HuH-7 (cell line): ENCODE measurements at regions not wholly inside any gene's neighbourhood (a gene's known extent, or its start where the extent isn't known, plus 50 kb on each side); places are given as distances from the start of the nearest gene placed in this dataset.
"Not testable (repeated sequence)": the region's sequence is repeated elsewhere in the genome, so short reads cannot be mapped to it uniquely, and the experiment has no call there.

Experiments
- DNase-seq: peaks from one replicate; pipeline ENCODE4 v3.0.0; 2011; ENCODE audit warnings: low spot score

DNA sequence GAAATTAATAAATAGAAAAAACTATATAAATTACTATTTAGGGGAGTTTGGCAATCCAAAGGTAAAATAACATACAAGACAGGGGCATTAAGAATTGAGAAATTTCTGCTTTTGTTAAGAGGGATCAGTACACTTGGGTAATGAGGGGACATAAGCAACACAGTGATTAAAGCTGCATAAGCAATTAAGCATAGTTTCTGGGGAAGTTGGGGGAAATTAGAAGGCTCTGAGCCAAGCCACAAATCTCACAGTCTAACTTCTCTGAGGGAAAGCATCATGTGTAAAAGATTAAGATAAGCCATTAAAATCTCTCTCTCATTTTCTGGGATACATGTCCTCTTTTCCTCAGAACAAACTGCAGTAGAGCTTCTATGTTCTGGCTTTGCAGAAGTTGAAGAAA is 533.9 kb upstream of the LRFN5 start:
- DNase-seq = no peak

- no peak for DNase-seq
These were observed 535.3 kb upstream of the LRFN5 start for GRCh38 chr14:41071351-41071750.

GRCh38 chr14:41062826-41063225 is 543.9 kb upstream of the LRFN5 start:
- no peak for DNase-seq

GRCh38 chr14:41055589-41055988 is 551.1 kb upstream of the LRFN5 start:
- no peak for DNase-seq

- DNase-seq = no peak
These were observed 554.9 kb upstream of the LRFN5 start for GRCh38 chr14:41051801-41052200.

DNA sequence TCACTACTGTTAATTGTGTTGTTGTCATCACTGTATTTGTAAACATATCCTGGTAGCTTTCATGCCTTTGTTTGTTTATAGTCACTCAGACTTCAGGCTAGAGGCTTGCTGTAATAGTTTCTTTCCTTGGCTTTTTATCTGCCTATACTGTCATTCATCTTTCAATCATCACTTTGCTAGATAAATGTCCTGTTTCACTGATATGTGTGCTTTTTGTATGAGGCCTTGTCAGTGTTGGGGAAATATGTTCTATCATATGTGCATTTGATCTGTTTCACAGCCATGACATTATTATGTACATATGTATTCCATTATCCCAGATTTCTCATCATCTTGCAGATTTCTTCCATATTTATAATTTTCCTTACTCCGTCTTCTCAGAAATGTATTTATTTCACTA is 558.9 kb upstream of the LRFN5 start:
- no peak for DNase-seq

DNA sequence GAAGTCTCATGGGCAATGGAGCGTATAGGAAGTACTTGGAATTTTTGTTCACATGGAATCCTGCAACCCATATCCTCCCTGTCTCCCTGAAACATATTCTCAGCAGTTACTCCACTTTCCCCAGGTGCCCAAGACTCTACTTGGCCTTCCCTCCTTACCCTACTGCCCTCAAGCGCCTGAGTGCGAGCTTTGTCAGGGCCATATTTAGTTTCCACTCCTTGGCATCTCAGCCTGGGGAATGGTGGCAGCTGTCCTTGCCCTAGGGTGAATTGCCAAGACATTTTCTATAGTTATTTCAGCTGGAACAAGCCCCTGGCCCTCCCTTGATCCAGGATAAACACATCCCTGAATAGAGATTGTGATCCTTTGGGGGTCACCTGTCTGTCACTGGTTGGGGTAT is 569.3 kb upstream of the LRFN5 start:
- DNase-seq = no peak

GRCh38 chr14:41034969-41035368 is 571.7 kb upstream of the LRFN5 start:
- no peak for DNase-seq

- no peak for DNase-seq
These were observed 583.7 kb upstream of the LRFN5 start for GRCh38 chr14:41022932-41023331.

GRCh38 chr14:41016213-41016612 is 590.5 kb upstream of the LRFN5 start:
- DNase-seq = no peak

DNA sequence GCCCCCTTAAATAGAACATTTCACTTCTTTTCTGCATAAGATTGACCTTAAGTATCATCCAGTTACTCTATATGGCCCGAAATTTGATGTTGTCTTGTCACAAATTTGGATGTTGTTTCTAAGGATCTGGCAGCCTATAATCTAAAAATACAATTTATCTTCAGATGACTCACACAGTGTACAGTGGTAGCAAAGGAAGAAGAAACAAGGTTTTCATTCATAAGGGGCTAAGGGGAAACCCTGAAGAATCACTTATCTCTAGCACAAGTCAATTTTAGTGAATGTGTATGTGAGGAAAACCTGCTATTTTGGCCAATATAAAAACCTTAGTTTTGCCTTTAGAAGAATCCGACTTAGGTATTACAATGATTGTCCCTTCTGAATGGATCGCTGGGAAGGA is 606.3 kb upstream of the LRFN5 start:
- no peak for DNase-seq

GRCh38 chr14:40989260-40989659 is 617.4 kb upstream of the LRFN5 start:
- no peak for DNase-seq

DNA sequence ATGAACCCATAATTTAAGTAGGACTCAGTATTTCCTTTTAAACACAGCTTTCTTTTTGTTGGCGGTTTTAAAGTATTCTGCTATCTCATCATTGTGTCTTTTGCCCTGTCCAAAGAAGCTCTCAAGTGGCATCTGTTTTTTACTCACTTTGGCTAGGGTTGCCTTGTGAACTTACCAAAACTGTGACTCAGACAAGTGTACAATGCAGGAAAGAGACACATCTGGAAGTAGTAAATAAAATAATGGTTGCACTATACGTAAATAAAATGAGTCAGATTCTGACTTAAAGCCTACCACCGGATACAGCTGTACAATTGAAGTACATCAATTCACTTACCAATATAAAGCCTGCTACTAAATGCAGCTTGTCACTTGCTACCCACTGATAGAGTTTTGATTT is 619.2 kb upstream of the LRFN5 start:
- DNase-seq = no peak

GRCh38 chr14:40986655-40987054 is 620.0 kb upstream of the LRFN5 start:
- DNase-seq = no peak

- no peak for DNase-seq
These were observed 621.1 kb upstream of the LRFN5 start for GRCh38 chr14:40985584-40985983.

GRCh38 chr14:40983604-40984003 is 623.1 kb upstream of the LRFN5 start:
- no peak for DNase-seq

DNA sequence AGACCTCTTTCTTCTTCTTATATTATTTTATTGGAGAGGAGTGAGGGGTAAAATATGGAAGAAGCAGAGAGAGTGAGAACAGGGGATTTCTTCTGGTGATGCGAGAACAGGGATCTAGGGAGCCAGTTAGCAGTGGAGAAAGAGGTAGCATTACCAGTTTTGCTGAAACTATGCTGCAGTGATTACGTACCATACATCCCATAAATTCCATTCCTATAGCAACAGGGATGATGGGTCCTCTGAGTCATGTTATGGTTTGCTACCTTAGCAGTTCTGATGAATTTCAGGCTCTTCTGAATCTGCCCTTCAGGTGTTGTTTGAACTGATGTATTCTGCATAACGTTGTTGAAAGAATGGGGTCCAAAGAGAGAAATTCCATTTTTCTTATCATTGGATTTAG is 625.4 kb upstream of the LRFN5 start:
- DNase-seq = no peak

DNA sequence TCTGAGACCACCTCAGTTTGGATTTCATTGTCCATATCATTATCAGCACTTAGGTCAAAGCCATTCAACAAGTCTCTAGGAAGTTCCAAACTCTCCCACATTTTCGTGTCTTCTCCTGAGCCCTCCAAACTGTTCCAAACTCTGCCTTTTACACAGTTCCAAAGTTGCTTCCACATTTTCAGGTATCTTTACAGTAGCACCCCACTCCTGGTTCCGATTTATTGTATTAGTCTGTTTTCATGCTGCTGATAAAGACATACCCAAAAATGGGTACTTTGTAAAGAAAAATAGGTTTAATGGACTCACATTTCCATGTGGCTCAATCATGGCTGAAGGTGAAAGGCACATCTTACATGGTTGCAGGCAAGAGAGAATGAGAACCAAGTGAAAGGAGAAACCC is 646.4 kb upstream of the LRFN5 start:
- DNase-seq = not testable (repeated sequence)

- no peak for DNase-seq
These were observed 651.6 kb upstream of the LRFN5 start for GRCh38 chr14:40955131-40955505.

DNA sequence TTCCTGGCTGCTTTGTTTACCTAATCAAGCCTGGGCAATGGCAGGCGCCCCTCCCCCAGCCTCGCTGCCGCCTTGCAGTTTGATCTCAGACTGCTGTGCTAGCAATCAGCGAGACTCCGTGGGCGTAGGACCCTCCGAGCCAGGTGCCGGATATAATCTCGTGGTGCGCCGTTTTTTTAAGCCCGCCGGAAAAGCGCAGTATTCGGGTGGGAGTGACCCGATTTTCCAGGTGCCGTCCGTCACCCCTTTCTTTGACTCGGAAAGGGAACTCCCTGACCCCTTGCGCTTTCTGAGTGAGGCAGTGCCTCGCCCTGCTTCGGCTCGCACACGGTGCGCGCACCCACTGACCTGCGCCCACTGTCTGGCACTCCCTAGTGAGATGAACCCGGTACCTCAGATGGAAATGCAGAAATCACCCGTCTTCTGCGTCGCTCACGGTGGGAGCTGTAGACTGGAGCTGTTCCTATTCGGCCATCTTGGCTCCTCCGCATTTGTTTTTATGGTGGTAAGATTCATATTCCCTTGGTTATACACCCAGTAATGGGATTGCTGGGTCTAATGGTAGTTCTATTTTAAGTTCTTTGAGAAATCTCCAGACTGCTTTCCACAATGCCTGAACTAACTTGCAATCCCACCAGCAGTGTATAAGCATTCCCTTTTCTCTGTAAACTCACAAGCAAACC is 652.1 kb upstream of the LRFN5 start:
- DNase-seq = not testable (repeated sequence)

- DNase-seq = no peak
These were observed 662.2 kb upstream of the LRFN5 start for GRCh38 chr14:40944521-40944920.

GRCh38 chr14:40936861-40937260 is 669.8 kb upstream of the LRFN5 start:
- DNase-seq = no peak

GRCh38 chr14:40920380-40920779 is 686.3 kb upstream of the LRFN5 start:
- no peak for DNase-seq

GRCh38 chr14:40911141-40911540 is 695.5 kb upstream of the LRFN5 start:
- DNase-seq = no peak

DNA sequence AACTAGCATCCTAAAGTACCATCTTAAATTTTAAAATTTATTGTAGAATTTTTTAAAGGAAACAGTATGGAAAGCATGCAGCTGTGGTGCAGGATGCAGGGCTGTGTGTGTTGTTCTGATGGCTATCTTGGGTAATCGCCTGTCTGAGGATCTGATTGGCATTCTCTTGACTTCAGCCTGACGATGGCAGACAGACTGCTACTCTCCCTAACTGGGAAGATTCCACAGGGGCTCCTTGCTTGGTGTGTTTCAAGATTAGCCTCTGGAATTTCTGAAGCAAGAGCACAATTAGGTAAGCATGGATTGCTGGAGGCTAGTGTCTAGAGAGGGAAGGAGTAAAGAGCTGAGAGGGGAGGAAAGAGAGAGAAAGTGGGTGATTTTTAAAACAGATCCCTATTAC is 696.8 kb upstream of the LRFN5 start:
- no peak for DNase-seq
